K562 (cell line): ENCODE measurements at regions not wholly inside any gene's neighbourhood (a gene's known extent, or its start where the extent isn't known, plus 50 kb on each side); places are given as distances from the start of the nearest gene placed in this dataset.

ENCODE experiments used
- ATAC-seq: fragments of 200-7000 bp; cut with Tn5 transposase; 3 replicates; pipeline ENCODE4 v1.9.1; 2020; ENCODE audit warnings: moderate library complexity
- BruUV-seq: library from RNA; stranded (reverse); fragments of 400-500 nt; replicated peaks from 2 replicates; lab custom pipeline; 2021; lab: Mats Ljungman, UMichigan
- CTCF ChIA-PET: fragments of 300-600 bp; formaldehyde crosslinking; extraction: SDS; loops from one replicate; lab custom pipeline; 2021; ENCODE audit warnings: low intra/inter-chr PET ratio; lab: Yijun Ruan, JAX
- POLR2A ChIA-PET: fragments of 300-600, 350-650 bp; sonication (Branson Sonifier 250); formaldehyde crosslinking; extraction: SDS; loops from one replicate; lab custom pipeline; 2021; ENCODE audit warnings: antibody characterized with exemption, inconsistent platforms; lab: Yijun Ruan, JAX
- DNase-seq, 4 experiments: peaks; one replicate each; pipeline versions ENCODE4 v3.0.0 to v3.0.0-alpha.2; 2011 to 2018; ENCODE audit warnings: low spot score in 3 of 4, mixed read lengths in 3 of 4; ENCODE audit errors: extremely low read depth in 1 of 4
- FAIRE-seq: peaks from 2 replicates; lab custom pipeline; 2011; peaks lifted over from hg19 to GRCh38; lab: Jason Lieb, UNC
- H2AFZ ChIP-seq: 2 replicates; pipeline ENCODE4 v1.6.0; 2011; ENCODE audit warnings: low read depth, low read length, control low read depth, inconsistent platforms
- H3K27ac ChIP-seq: fragments of 200-600 bp; 3 replicates; pipeline ENCODE4 v1.8.0; 2011; ENCODE audit warnings: low read depth, mild to moderate bottlenecking, control low read depth, inconsistent platforms, low read length, moderate library complexity, mixed read lengths; ENCODE audit errors: extremely low read depth
- H3K27me3 ChIP-seq, 2 experiments: fragments of 300-600 bp in 1 of 2; 2 replicates in 1 of 2; 3 replicates in 1 of 2; pipeline versions ENCODE4 v1.6.0 to v1.8.0; 2011; ENCODE audit warnings: inconsistent platforms in 2 of 2, low read length in 2 of 2, mild to moderate bottlenecking in 1 of 2, mixed read lengths in 1 of 2, moderate library complexity in 1 of 2; ENCODE audit not compliant: control insufficient read depth in 2 of 2, insufficient read depth in 2 of 2
- H3K36me3 ChIP-seq: fragments of 300-600 bp; 3 replicates; pipeline ENCODE4 v1.8.0; 2011; ENCODE audit warnings: mild to moderate bottlenecking, low read length, inconsistent platforms; ENCODE audit not compliant: control insufficient read depth, insufficient read depth
- H3K4me1 ChIP-seq, 2 experiments: fragments of 200-600 bp in 1 of 2; replicated peaks in 1 of 2; 2 replicates in 1 of 2; 3 replicates in 1 of 2; pipeline versions ENCODE4 v1.5.1 to v1.8.0; 2011; ENCODE audit warnings: inconsistent platforms in 2 of 2, low read length in 2 of 2, mild to moderate bottlenecking in 1 of 2, mixed read lengths in 1 of 2, moderate library complexity in 1 of 2; ENCODE audit not compliant: control insufficient read depth in 2 of 2, insufficient read depth in 2 of 2
- H3K4me2 ChIP-seq: 2 replicates; pipeline ENCODE4 v1.6.1; 2011; ENCODE audit warnings: low read length, control low read depth, inconsistent platforms, mixed read lengths; ENCODE audit not compliant: insufficient read depth
- H3K4me3 ChIP-seq: fragments of 200-600 bp; sonication (generic), shearing (Covaris generic); 2 replicates; pipeline ENCODE4 v1.5.1; 2016; ENCODE audit warnings: control low read depth, inconsistent platforms
- H3K79me2 ChIP-seq: fragments of 200-600 bp; 3 replicates; pipeline ENCODE4 v1.8.0; 2011; ENCODE audit warnings: low read length, inconsistent platforms; ENCODE audit not compliant: control insufficient read depth, insufficient read depth
- H3K9ac ChIP-seq, 2 experiments: 2 replicates each; pipeline versions ENCODE4 v1.6.0 to v1.6.1; 2011; ENCODE audit warnings: low read depth in 2 of 2, low read length in 2 of 2, control low read depth in 1 of 2, inconsistent platforms in 1 of 2, mild to moderate bottlenecking in 1 of 2, mixed read lengths in 1 of 2; ENCODE audit not compliant: insufficient read depth in 1 of 2
- H3K9me1 ChIP-seq: one replicate; pipeline ENCODE4 v1.6.0; 2011; ENCODE audit warnings: inconsistent platforms, mild to moderate bottlenecking, low read length, moderate library complexity; ENCODE audit not compliant: control insufficient read depth, insufficient read depth
- H3K9me3 ChIP-seq: replicated peaks from 2 replicates; pipeline ENCODE4 v1.5.1; 2011; ENCODE audit warnings: low read depth, low read length, inconsistent platforms; ENCODE audit not compliant: control insufficient read depth, insufficient read depth
- H4K20me1 ChIP-seq: replicated peaks from 2 replicates; pipeline ENCODE4 v1.6.1; 2011; ENCODE audit warnings: low read length, inconsistent platforms, mixed read lengths; ENCODE audit not compliant: control insufficient read depth, insufficient read depth
- CHD4 ChIP-seq: fragments of 200-600 bp; sonication (generic); IDR thresholded peaks from 3 replicates; pipeline ENCODE4 v1.6.1; 2012; ENCODE audit warnings: low read depth, mild to moderate bottlenecking, mixed read lengths, low read length, inconsistent platforms; ENCODE audit not compliant: insufficient read depth, insufficient replicate concordance, poor library complexity, severe bottlenecking
- DEAF1 ChIP-seq: fragments of 450-650 bp; formaldehyde crosslinking; IDR thresholded peaks from 2 replicates; pipeline ENCODE4 v1.4.0; 2020; ENCODE audit warnings: mild to moderate bottlenecking, moderate library complexity
- E2F4 ChIP-seq: sonication (generic); formaldehyde crosslinking; IDR thresholded peaks from 2 replicates; pipeline ENCODE4 v1.8.0; 2022; ENCODE audit warnings: mild to moderate bottlenecking, low read depth, missing genetic modification reagents
- ESRRA ChIP-seq: fragments of 450-650 bp; IDR thresholded peaks from 2 replicates; pipeline ENCODE4 v1.6.1; 2014; ENCODE audit warnings: low read depth, mild to moderate bottlenecking, moderate library complexity, borderline replicate concordance
- HEY1 ChIP-seq: fragments of 250-450 bp; sonication (Bioruptor Pico); IDR thresholded peaks from 2 replicates; pipeline ENCODE4 v1.5.0; 2020; ENCODE audit warnings: mild to moderate bottlenecking, moderate library complexity, borderline replicate concordance
- PATZ1 ChIP-seq: fragments of 250-450 bp; sonication (Bioruptor Pico); IDR thresholded peaks from 2 replicates; pipeline ENCODE4 v1.5.0; 2020; ENCODE audit warnings: mild to moderate bottlenecking, borderline replicate concordance
- PTBP1 ChIP-seq: fragments of 200-400 bp; formaldehyde crosslinking; IDR thresholded peaks from 2 replicates; pipeline ENCODE4 v1.6.1; 2017; ENCODE audit warnings: low read depth, low read length
- RBM39 ChIP-seq: fragments of 200-400 bp; formaldehyde crosslinking; optimal IDR thresholded peaks from 2 replicates; pipeline ENCODE3; 2018; ENCODE audit warnings: low read depth, low read length
- RFX7 ChIP-seq: fragments of 250-450 bp; sonication (Bioruptor Pico); IDR thresholded peaks from 2 replicates; pipeline ENCODE4 v1.5.1; 2021; ENCODE audit warnings: mild to moderate bottlenecking
- SMAD4 ChIP-seq: fragments of 250-450 bp; sonication (Bioruptor Pico); conservative IDR thresholded peaks from 2 replicates; pipeline ENCODE4 v1.8.0; 2021; ENCODE audit warnings: inconsistent platforms, mild to moderate bottlenecking, moderate library complexity
- SRSF9 ChIP-seq: fragments of 200-400 bp; formaldehyde crosslinking; IDR thresholded peaks from 2 replicates; pipeline ENCODE4 v1.6.1; 2017; ENCODE audit warnings: low read depth, low read length, borderline replicate concordance
- THRB ChIP-seq: fragments of 450-650 bp; formaldehyde crosslinking; conservative IDR thresholded peaks from 2 replicates; pipeline ENCODE4 v1.4.0; 2022; ENCODE audit warnings: mild to moderate bottlenecking, missing genetic modification characterization
- ZNF584 ChIP-seq: fragments of 200-800 bp; sonication (Bioruptor generic); IDR thresholded peaks from 2 replicates; pipeline ENCODE4 v1.6.1; 2016; ENCODE audit warnings: low read depth, mild to moderate bottlenecking, missing genetic modification characterization, missing compliant biosample characterization
- ZNF696 ChIP-seq: fragments of 250-450 bp; sonication (Bioruptor Pico); conservative IDR thresholded peaks from 2 replicates; pipeline ENCODE4 v1.4.0; 2020; ENCODE audit warnings: mild to moderate bottlenecking, moderate library complexity
- ZNF707 ChIP-seq: fragments of 250-450 bp; sonication (Bioruptor Pico); conservative IDR thresholded peaks from 2 replicates; pipeline ENCODE4 v1.8.0; 2022; ENCODE audit warnings: inconsistent platforms, mild to moderate bottlenecking, moderate library complexity
- WGBS: fragments of 100-300 bp; shearing (Covaris generic); methylation state at CpG from one replicate; pipeline ENCODE4 v1.1.6; 2016; ENCODE audit warnings: low coverage, mixed read lengths; ENCODE audit not compliant: insufficient coverage; ENCODE audit errors: missing lambda C conversion rate; 5-methylcytosine and 5-hydroxymethylcytosine counted together
- in situ Hi-C: fragments of 300-500 bp; cut with MboI; formaldehyde crosslinking; loops from 4 replicates; pipeline ENCODE4 v1.15.0; 2018; ENCODE audit warnings: inconsistent platforms, mixed read lengths
- intact Hi-C: fragments of 100-400 bp; cut with micrococcal nuclease; formaldehyde crosslinking; loops from 2 replicates; pipeline ENCODE4 v1.14.2; 2022

- TF ChIP-seq DEAF1 (CRISPR knock-in tag) (no peak), ESRRA (no peak), SRSF9 (no peak), E2F4 (CRISPR knock-in tag) (no peak), RFX7 (CRISPR knock-in tag) (no peak), ZNF707 (CRISPR knock-in tag) (no peak), ZNF584 (CRISPR knock-in tag) (no peak)
Observed at GRCh38 chr9:117597977-117598376, 106.2 kb upstream of the TLR4 start (continued).

- ATAC-seq: no peak
Observed at GRCh38 chr9:117596678-117597077, 107.5 kb upstream of the TLR4 start.

More at GRCh38 chr9:117596678-117597077, 107.5 kb upstream of the TLR4 start:
- Histone ChIP-seq H3K4me2 (no peak overlapping the region), H3K9me3 (no peaks in the 10 kb centered on the region), H3K27ac (no peak overlapping the region), H3K9ac (no peak overlapping the region), H3K4me1 (no peaks in the 10 kb centered on the region), H3K36me3 (no peaks in the 10 kb centered on the region), H2AFZ (no peak overlapping the region), H3K79me2 (no peaks in the 10 kb centered on the region), H3K27me3 (no peaks in the 10 kb centered on the region), H4K20me1 (no peaks in the 10 kb centered on the region), H3K4me3 (no peak overlapping the region), H3K9me1 (no peaks in the 10 kb centered on the region)
- in situ Hi-C loops (no loop called here), intact Hi-C loops (no loop called here)
- CTCF ChIA-PET: no interaction called here
- POLR2A ChIA-PET: no interaction called here
- TF ChIP-seq RBM39: no peak
- no peak for TF ChIP-seq THRB
- TF ChIP-seq SMAD4 (CRISPR knock-in tag): no peak
- no peak for TF ChIP-seq PTBP1
- TF ChIP-seq ZNF696: no peak
- TF ChIP-seq CHD4: no peak
- TF ChIP-seq HEY1: no peak
- no peak for TF ChIP-seq PATZ1 (CRISPR knock-in tag)
- BruUV-seq: no TSS peak
- no peak for DNase-seq
- no peak for FAIRE-seq
- WGBS: 0% methylated on average over 2 of the region's 2 CpGs
